Fibroblast of villous mesenchyme (primary cell): ENCODE measurements at regions not wholly inside any gene's neighbourhood (a gene's known extent, or its start where the extent isn't known, plus 50 kb on each side); places are given as distances from the start of the nearest gene placed in this dataset.
A peak's percentile ranks its signal among the peaks of the same experiment; 100 is the strongest.

Experiments used
- DNase-seq: peaks from one replicate; pipeline ENCODE4 v3.0.0-alpha.2; 2010; ENCODE audit warnings: low read depth
- H3K4me3 ChIP-seq: 2 replicates; pipeline ENCODE4 v1.5.1; 2011; ENCODE audit warnings: low read depth, mild to moderate bottlenecking, low read length
- CTCF ChIP-seq: IDR thresholded peaks from 2 replicates; pipeline ENCODE4 v1.5.1; 2012; ENCODE audit warnings: low read depth, mild to moderate bottlenecking, low read length; ENCODE audit not compliant: insufficient read depth

- DNase-seq, result no peak
- no peak overlapping the region for H3K4me3 ChIP-seq
- no peak for TF ChIP-seq CTCF
These were observed 1088.5 kb upstream of the PABPC4L start for GRCh38 chr4:135290136-135290535.

GRCh38 chr4:135283934-135284333, 1082.3 kb upstream of the PABPC4L start:
- TF ChIP-seq CTCF, result no peak

GRCh38 chr4:135282676-135283075, 1081.1 kb upstream of the PABPC4L start:
- no peak overlapping the region for H3K4me3 ChIP-seq
- no peak for TF ChIP-seq CTCF
- DNase-seq, result no peak

More at GRCh38 chr4:135283934-135284333, 1082.3 kb upstream of the PABPC4L start:
- H3K4me3 ChIP-seq, result no peak overlapping the region
- DNase-seq, result no peak

- H3K4me3 ChIP-seq, result no peak overlapping the region
- no peak for DNase-seq
- TF ChIP-seq CTCF, result no peak
These were observed 1079.6 kb upstream of the PABPC4L start for GRCh38 chr4:135281230-135281629.

GRCh38 chr4:135277980-135278315, 1076.4 kb upstream of the PABPC4L start:
- peak; percentile 8 for DNase-seq
- no peak overlapping the region for H3K4me3 ChIP-seq
- TF ChIP-seq CTCF, result no peak

GRCh38 chr4:135277068-135277979, 1075.7 kb upstream of the PABPC4L start:
- no peak for TF ChIP-seq CTCF
- no peak overlapping the region for H3K4me3 ChIP-seq
- DNase-seq, result peak; percentile 8
